WTC11 (cell line): ENCODE measurements at regions not wholly inside any gene's neighbourhood (a gene's known extent, or its start where the extent isn't known, plus 50 kb on each side); places are given as distances from the start of the nearest gene placed in this dataset.

Experiments
- ATF1 ChIP-seq: sonication (generic); formaldehyde crosslinking; IDR thresholded peaks from 2 replicates; pipeline ENCODE4 v1.8.1; 2023; ENCODE audit warnings: mild to moderate bottlenecking, moderate library complexity, missing genetic modification reagents
- CTCF ChIP-seq: fragments of 200-600 bp; IDR thresholded peaks from 2 replicates; pipeline ENCODE4 v1.8.0; 2022; ENCODE audit warnings: antibody characterized with exemption
- MLX ChIP-seq: sonication (generic); formaldehyde crosslinking; IDR thresholded peaks from 2 replicates; pipeline ENCODE4 v1.8.1; 2023; ENCODE audit warnings: mild to moderate bottlenecking, missing genetic modification reagents, moderate library complexity
- TCF7 ChIP-seq: sonication (generic); formaldehyde crosslinking; IDR thresholded peaks from 2 replicates; pipeline ENCODE4 v1.8.0; 2022; ENCODE audit warnings: mild to moderate bottlenecking, low read depth, missing genetic modification reagents, moderate library complexity
- USF2 ChIP-seq: sonication (generic); formaldehyde crosslinking; IDR thresholded peaks from 2 replicates; pipeline ENCODE4 v1.8.1; 2023; ENCODE audit warnings: mild to moderate bottlenecking, missing genetic modification reagents, moderate library complexity
- ZNF219 ChIP-seq: sonication (generic); formaldehyde crosslinking; IDR thresholded peaks from 2 replicates; pipeline ENCODE4 v1.8.0; 2023; ENCODE audit warnings: missing genetic modification reagents, mild to moderate bottlenecking, borderline replicate concordance

GRCh38 chr6:39997101-39997635 lies 62.9 kb upstream of the MOCS1 start:
- no peak for TF ChIP-seq MLX (CRISPR knock-in tag)
- TF ChIP-seq ZNF219, result no peak
- no peak for TF ChIP-seq ATF1 (CRISPR knock-in tag)
- no peak for TF ChIP-seq CTCF
- no peak for TF ChIP-seq USF2 (CRISPR knock-in tag)
- TF ChIP-seq TCF7 (CRISPR knock-in tag), result no peak
